Cardiac fibroblast (primary cell): ENCODE measurements at regions not wholly inside any gene's neighbourhood (a gene's known extent, or its start where the extent isn't known, plus 50 kb on each side); places are given as distances from the start of the nearest gene placed in this dataset.

Experiments
- DNase-seq, 2 donors: peaks; one replicate each; pipeline versions ENCODE4 v3.0.0 to v3.0.0-alpha.2; 2010; ENCODE audit warnings: low read depth in 2 of 2
- H3K4me3 ChIP-seq, 2 donors: replicated peaks in 1 of 2; 1 replicate in 1 of 2; 2 replicates in 1 of 2; pipeline ENCODE4 v1.5.1; 2011; ENCODE audit warnings: low read depth in 2 of 2, low read length in 2 of 2, mild to moderate bottlenecking in 2 of 2, moderate library complexity in 1 of 2
- TF ChIP-seq, protein P1 (sequence below): IDR thresholded peaks from one replicate; pipeline ENCODE4 v1.5.1; 2011; ENCODE audit warnings: low read depth, mild to moderate bottlenecking, low read length, inconsistent platforms

GRCh38 chr1:213391445-213391844, 340.4 kb downstream of the RPS6KC1 start:
- no peak overlapping the region for H3K4me3 ChIP-seq
- TF ChIP-seq, protein P1, sequence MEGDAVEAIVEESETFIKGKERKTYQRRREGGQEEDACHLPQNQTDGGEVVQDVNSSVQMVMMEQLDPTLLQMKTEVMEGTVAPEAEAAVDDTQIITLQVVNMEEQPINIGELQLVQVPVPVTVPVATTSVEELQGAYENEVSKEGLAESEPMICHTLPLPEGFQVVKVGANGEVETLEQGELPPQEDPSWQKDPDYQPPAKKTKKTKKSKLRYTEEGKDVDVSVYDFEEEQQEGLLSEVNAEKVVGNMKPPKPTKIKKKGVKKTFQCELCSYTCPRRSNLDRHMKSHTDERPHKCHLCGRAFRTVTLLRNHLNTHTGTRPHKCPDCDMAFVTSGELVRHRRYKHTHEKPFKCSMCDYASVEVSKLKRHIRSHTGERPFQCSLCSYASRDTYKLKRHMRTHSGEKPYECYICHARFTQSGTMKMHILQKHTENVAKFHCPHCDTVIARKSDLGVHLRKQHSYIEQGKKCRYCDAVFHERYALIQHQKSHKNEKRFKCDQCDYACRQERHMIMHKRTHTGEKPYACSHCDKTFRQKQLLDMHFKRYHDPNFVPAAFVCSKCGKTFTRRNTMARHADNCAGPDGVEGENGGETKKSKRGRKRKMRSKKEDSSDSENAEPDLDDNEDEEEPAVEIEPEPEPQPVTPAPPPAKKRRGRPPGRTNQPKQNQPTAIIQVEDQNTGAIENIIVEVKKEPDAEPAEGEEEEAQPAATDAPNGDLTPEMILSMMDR, result no peak
- DNase-seq, result no peak

DNA sequence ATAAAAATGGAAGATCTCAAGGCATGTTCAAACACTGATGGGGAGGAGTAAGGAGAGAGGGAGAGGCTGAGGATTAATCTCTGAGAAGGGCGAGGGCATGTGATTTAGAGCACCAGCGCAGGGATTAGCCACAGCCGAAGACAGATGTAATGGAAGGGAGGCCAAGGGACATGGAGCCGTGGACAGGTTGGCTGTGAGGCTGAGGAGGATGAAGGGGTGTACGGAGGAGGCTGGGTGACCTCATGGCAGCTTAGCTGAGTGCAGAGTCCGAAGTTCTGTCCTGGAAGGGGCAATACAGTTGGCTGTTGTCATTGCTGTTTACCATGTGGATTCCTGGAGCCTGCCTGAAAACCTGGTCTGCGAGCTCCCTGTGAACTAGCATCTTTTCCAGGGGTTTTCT, 342.8 kb downstream of the RPS6KC1 start:
- H3K4me3 ChIP-seq, result no peak overlapping the region
- DNase-seq, result no peak
- TF ChIP-seq, protein P1, result no peak

GRCh38 chr1:213394837-213395236, 343.8 kb downstream of the RPS6KC1 start:
- no peak for DNase-seq
- no peak overlapping the region for H3K4me3 ChIP-seq
- TF ChIP-seq, protein P1, result no peak

- DNase-seq, result no peak
- no peak overlapping the region for H3K4me3 ChIP-seq
- TF ChIP-seq, protein P1, result no peak
Measured at GRCh38 chr1:213397638-213398037, 346.6 kb downstream of the RPS6KC1 start.

GRCh38 chr1:213399695-213400094, 348.7 kb downstream of the RPS6KC1 start:
- no peak overlapping the region for H3K4me3 ChIP-seq
- TF ChIP-seq, protein P1, result no peak
- no peak for DNase-seq

GRCh38 chr1:213409208-213409631, 358.2 kb downstream of the RPS6KC1 start:
- TF ChIP-seq, protein P1, result no peak
- H3K4me3 ChIP-seq, result no peak overlapping the region
- no peak for DNase-seq

GRCh38 chr1:213409971-213410370, 358.9 kb downstream of the RPS6KC1 start:
- H3K4me3 ChIP-seq, result no peak overlapping the region
- TF ChIP-seq, protein P1, result no peak
- DNase-seq, result no peak
